Endothelial cell (in vitro differentiated cells): ENCODE measurements at regions not wholly inside any gene's neighbourhood (a gene's known extent, or its start where the extent isn't known, plus 50 kb on each side); places are given as distances from the start of the nearest gene placed in this dataset.

Source experiments
- DNase-seq: peaks from one replicate; pipeline ENCODE4 v3.0.0; 2021; ENCODE audit warnings: low spot score
- H3K27ac Mint-ChIP-seq: one replicate; pipeline ENCODE4 v1.8.0; 2021; ENCODE audit warnings: mixed read lengths, inconsistent platforms; ENCODE audit not compliant: unreplicated experiment
- H3K27me3 Mint-ChIP-seq: one replicate; pipeline ENCODE4 v1.8.0; 2021; ENCODE audit warnings: mild to moderate bottlenecking, moderate library complexity, mixed read lengths, inconsistent platforms; ENCODE audit not compliant: unreplicated experiment
- H3K36me3 Mint-ChIP-seq: one replicate; pipeline ENCODE4 v1.8.0; 2021; ENCODE audit warnings: mild to moderate bottlenecking, low read depth, mixed read lengths, inconsistent platforms; ENCODE audit not compliant: unreplicated experiment
- H3K4me1 Mint-ChIP-seq: one replicate; pipeline ENCODE4 v1.8.0; 2021; ENCODE audit warnings: mild to moderate bottlenecking, mixed read lengths, inconsistent platforms; ENCODE audit not compliant: unreplicated experiment
- H3K4me3 Mint-ChIP-seq: one replicate; pipeline ENCODE4 v1.8.0; 2021; ENCODE audit warnings: mild to moderate bottlenecking, mixed read lengths, inconsistent platforms; ENCODE audit not compliant: unreplicated experiment
- H3K9me3 Mint-ChIP-seq: one replicate; pipeline ENCODE4 v1.8.0; 2021; ENCODE audit warnings: mixed read lengths, inconsistent platforms; ENCODE audit not compliant: unreplicated experiment
- CTCF ChIP-seq: fragments of 200-600 bp; sonication (generic); IDR thresholded peaks from one replicate; pipeline ENCODE4 v1.5.0; 2021; ENCODE audit warnings: antibody characterized with exemption; ENCODE audit not compliant: unreplicated experiment

- peaks cover 28% of the 10 kb centered on the region for H3K4me1 Mint-ChIP-seq
- no peak for DNase-seq
These were observed 157.3 kb upstream of the UBE2E1 start for GRCh38 chr3:23648326-23648995.

GRCh38 chr3:23648996-23649395 lies 156.8 kb upstream of the UBE2E1 start:
- H3K36me3 Mint-ChIP-seq: no peaks in the 10 kb centered on the region

More at GRCh38 chr3:23648326-23648995, 157.3 kb upstream of the UBE2E1 start:
- no peak for TF ChIP-seq CTCF
- H3K36me3 Mint-ChIP-seq: no peaks in the 10 kb centered on the region
- H3K4me3 Mint-ChIP-seq: no peak overlapping the region
- H3K9me3 Mint-ChIP-seq: no peaks in the 10 kb centered on the region
- peaks cover 3% of the 10 kb centered on the region for H3K27me3 Mint-ChIP-seq
- H3K27ac Mint-ChIP-seq: no peak overlapping the region

DNA sequence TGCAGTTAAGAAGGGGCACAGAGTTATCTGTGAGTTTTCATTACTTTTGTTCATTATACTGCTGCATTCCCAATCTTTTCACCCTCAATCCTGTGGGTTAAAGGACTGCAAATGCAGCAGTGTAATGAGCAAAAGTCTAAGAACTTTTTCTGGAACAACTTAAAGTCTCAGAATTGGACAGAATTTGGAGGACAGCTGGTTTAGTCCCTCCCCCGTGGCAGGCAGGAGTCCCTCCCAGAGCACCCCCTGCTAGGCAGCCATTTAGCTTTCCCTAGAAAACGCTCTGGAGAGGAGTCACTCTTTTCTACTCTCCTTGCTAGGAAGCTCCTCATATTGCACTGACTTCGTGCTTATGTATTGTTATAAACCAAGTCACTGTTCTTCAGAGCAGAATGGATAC lies 156.3 kb upstream of the UBE2E1 start:
- H3K36me3 Mint-ChIP-seq: no peaks in the 10 kb centered on the region
- H3K27ac Mint-ChIP-seq: no peak overlapping the region
- no peak for TF ChIP-seq CTCF
- peaks cover 3% of the 10 kb centered on the region for H3K27me3 Mint-ChIP-seq
- H3K4me3 Mint-ChIP-seq: no peak overlapping the region
- no peaks in the 10 kb centered on the region for H3K9me3 Mint-ChIP-seq
- H3K4me1 Mint-ChIP-seq: peaks cover 28% of the 10 kb centered on the region
- DNase-seq: no peak

More at GRCh38 chr3:23648996-23649395, 156.8 kb upstream of the UBE2E1 start:
- Mint-ChIP-seq H3K9me3 (no peaks in the 10 kb centered on the region), H3K4me1 (peaks cover 28% of the 10 kb centered on the region), H3K4me3 (no peak overlapping the region), H3K27me3 (peaks cover 3% of the 10 kb centered on the region), H3K27ac (no peak overlapping the region)
- TF ChIP-seq CTCF: no peak
- no peak for DNase-seq

- Mint-ChIP-seq H3K27me3 (no peaks in the 10 kb centered on the region), H3K27ac (no peak overlapping the region), H3K4me3 (no peak overlapping the region), H3K36me3 (no peaks in the 10 kb centered on the region), H3K9me3 (no peaks in the 10 kb centered on the region), H3K4me1 (peaks cover 28% of the 10 kb centered on the region)
- no peak for TF ChIP-seq CTCF
- DNase-seq: no peak
These were observed 155.2 kb upstream of the UBE2E1 start for GRCh38 chr3:23650371-23651140.
